GM12873 (cell line): ENCODE measurements at regions not wholly inside any gene's neighbourhood (a gene's known extent, or its start where the extent isn't known, plus 50 kb on each side); places are given as distances from the start of the nearest gene placed in this dataset.

Experiments
- CTCF ChIP-seq: IDR thresholded peaks from 2 replicates; pipeline ENCODE4 v1.5.1; 2012; ENCODE audit warnings: low read depth, mild to moderate bottlenecking, moderate library complexity, low read length, control low read depth; ENCODE audit not compliant: insufficient read depth; ENCODE audit errors: missing control alignments

- TF ChIP-seq CTCF, result peak; percentile 84
These were observed 124.5 kb downstream of the ZNF648 start for GRCh38 chr1:181936768-181937581.

GRCh38 chr1:181936269-181936668, 125.2 kb downstream of the ZNF648 start:
- TF ChIP-seq CTCF, result no peak

GRCh38 chr1:181931873-181932272, 129.6 kb downstream of the ZNF648 start:
- no peak for TF ChIP-seq CTCF

- TF ChIP-seq CTCF, result no peak
These were observed 131.3 kb downstream of the ZNF648 start for GRCh38 chr1:181930187-181930586.

DNA sequence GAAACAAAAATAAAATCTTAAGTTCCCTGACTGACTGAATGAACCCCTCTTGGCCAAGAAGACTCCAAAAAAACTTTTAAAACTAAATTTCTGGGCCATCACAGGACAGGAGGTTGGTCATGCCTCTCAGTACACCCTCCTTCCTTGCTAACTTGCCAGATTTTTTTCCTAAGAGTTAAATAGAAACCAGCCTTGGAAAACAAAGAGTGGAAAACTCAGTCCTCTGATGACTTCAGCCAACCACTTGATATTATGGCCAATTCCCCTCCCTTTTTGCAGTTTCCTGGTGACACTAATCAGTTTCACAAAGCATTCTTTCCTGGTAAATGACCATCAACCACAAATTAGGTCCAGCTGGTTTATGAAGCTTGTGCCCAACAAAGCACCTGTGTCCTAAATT, 134.8 kb downstream of the ZNF648 start:
- no peak for TF ChIP-seq CTCF

DNA sequence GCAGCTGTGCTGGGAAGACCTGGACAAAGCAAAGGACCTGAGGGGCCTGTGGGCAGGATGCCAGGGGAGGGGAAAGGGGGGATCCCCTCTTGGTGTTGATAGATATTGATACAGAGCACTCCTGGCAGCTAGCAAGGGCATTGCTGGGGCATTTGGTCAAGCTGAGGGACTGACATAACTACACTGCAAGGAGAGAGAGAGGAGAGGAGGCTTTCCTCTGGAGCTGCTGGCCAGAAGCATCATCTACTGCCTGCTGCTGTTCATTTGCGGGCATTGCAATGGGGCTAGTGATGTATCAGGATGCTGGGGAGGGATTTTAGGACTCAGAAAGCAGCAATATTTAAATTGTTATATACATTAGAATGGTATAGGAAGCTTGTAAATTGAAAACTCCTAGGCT, 142.0 kb downstream of the ZNF648 start:
- TF ChIP-seq CTCF, result peak; percentile 24

- TF ChIP-seq CTCF, result no peak
These were observed 142.5 kb downstream of the ZNF648 start for GRCh38 chr1:181918880-181919525.
